Calu3 (cell line): ENCODE measurements at regions not wholly inside any gene's neighbourhood (a gene's known extent, or its start where the extent isn't known, plus 50 kb on each side); places are given as distances from the start of the nearest gene placed in this dataset.

Source experiments
- BruUV-seq: library from RNA; stranded (reverse); fragments of 400-500 nt; replicated peaks from 2 replicates; lab custom pipeline; 2021; lab: Mats Ljungman, UMichigan
- CTCF ChIA-PET: fragments of 300-600 bp; sonication (Branson Sonifier 250); formaldehyde crosslinking; loops from one replicate; lab custom pipeline; 2022; ENCODE audit warnings: antibody characterized with exemption; lab: Charles Lee
- DNase-seq: peaks from one replicate; pipeline ENCODE4 v3.0.0; 2022
- H3K27ac Mint-ChIP-seq: one replicate; pipeline ENCODE4 v1.8.0; 2022; ENCODE audit warnings: mixed read lengths; ENCODE audit not compliant: unreplicated experiment
- H3K27me3 Mint-ChIP-seq: one replicate; pipeline ENCODE4 v1.8.0; 2022; ENCODE audit warnings: mixed read lengths; ENCODE audit not compliant: unreplicated experiment
- H3K36me3 Mint-ChIP-seq: one replicate; pipeline ENCODE4 v1.8.0; 2022; ENCODE audit warnings: mild to moderate bottlenecking, moderate library complexity, mixed read lengths; ENCODE audit not compliant: insufficient read depth, unreplicated experiment
- H3K4me1 Mint-ChIP-seq: one replicate; pipeline ENCODE4 v1.8.0; 2022; ENCODE audit warnings: mild to moderate bottlenecking, low read depth, mixed read lengths; ENCODE audit not compliant: unreplicated experiment
- H3K4me3 Mint-ChIP-seq: one replicate; pipeline ENCODE4 v1.8.0; 2022; ENCODE audit warnings: mild to moderate bottlenecking, low read depth, moderate library complexity, mixed read lengths; ENCODE audit not compliant: unreplicated experiment
- H3K9me3 Mint-ChIP-seq: one replicate; pipeline ENCODE4 v1.8.0; 2022; ENCODE audit warnings: low read depth, mixed read lengths; ENCODE audit not compliant: unreplicated experiment
- intact Hi-C: fragments of 100-400 bp; cut with micrococcal nuclease; formaldehyde crosslinking; loops from one replicate; pipeline ENCODE4 v1.10.0; 2022; ENCODE audit not compliant: unreplicated experiment
- TF ChIP-seq, protein P1 (sequence below): fragments of 200-600 bp; IDR thresholded peaks from one replicate; pipeline ENCODE4 v1.8.0; 2022; ENCODE audit warnings: antibody characterized with exemption; ENCODE audit not compliant: unreplicated experiment

- no peak for DNase-seq
- BruUV-seq = no TSS peak
Measured at GRCh38 chr5:112635771-112636731, 101.6 kb upstream of the APC start.

DNA sequence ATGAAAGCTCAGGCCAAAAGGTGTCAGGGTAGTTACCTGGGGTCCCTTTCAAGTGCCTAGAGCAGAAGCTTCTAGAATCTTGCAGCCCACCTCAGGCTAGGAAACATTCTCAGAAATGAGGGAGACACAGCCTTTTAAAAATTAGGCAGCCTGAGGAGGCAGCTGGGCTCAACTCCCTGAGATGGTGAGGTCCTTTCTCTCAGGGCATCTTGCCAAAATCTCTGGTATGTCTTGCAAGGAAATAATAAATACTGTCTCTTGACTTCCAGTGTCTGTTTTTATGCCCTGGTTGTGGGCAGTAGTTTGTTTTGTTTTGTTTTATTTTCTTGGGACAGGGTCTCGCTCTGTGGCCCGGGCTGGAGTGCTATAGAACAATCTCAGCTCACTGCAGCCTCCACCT, 100.9 kb upstream of the APC start:
- Mint-ChIP-seq H3K4me3 (no peak overlapping the region), H3K36me3 (no peaks in the 10 kb centered on the region), H3K9me3 (no peaks in the 10 kb centered on the region), H3K27me3 (no peaks in the 10 kb centered on the region), H3K4me1 (no peaks in the 10 kb centered on the region), H3K27ac (no peak overlapping the region)
- no TSS peak for BruUV-seq
- TF ChIP-seq, protein P1, sequence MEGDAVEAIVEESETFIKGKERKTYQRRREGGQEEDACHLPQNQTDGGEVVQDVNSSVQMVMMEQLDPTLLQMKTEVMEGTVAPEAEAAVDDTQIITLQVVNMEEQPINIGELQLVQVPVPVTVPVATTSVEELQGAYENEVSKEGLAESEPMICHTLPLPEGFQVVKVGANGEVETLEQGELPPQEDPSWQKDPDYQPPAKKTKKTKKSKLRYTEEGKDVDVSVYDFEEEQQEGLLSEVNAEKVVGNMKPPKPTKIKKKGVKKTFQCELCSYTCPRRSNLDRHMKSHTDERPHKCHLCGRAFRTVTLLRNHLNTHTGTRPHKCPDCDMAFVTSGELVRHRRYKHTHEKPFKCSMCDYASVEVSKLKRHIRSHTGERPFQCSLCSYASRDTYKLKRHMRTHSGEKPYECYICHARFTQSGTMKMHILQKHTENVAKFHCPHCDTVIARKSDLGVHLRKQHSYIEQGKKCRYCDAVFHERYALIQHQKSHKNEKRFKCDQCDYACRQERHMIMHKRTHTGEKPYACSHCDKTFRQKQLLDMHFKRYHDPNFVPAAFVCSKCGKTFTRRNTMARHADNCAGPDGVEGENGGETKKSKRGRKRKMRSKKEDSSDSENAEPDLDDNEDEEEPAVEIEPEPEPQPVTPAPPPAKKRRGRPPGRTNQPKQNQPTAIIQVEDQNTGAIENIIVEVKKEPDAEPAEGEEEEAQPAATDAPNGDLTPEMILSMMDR = no peak
- CTCF ChIA-PET = no interaction called here
- intact Hi-C loops = no loop called here
- no peak for DNase-seq

More at GRCh38 chr5:112635771-112636731, 101.6 kb upstream of the APC start:
- Mint-ChIP-seq H3K36me3 (no peaks in the 10 kb centered on the region), H3K27ac (no peak overlapping the region), H3K27me3 (peaks cover 4% of the 10 kb centered on the region), H3K4me3 (no peak overlapping the region), H3K4me1 (no peaks in the 10 kb centered on the region), H3K9me3 (no peaks in the 10 kb centered on the region)
- intact Hi-C loops = no loop called here
- CTCF ChIA-PET = interaction anchor here (0.6 kb wide), 1 partner anchor 9 kb away, joined by 3 read pairs; no protein-coding TSS in a partner anchor
- TF ChIP-seq, protein P1 = no peak

GRCh38 chr5:112637343-112637742, 100.3 kb upstream of the APC start:
- Mint-ChIP-seq H3K27ac (no peak overlapping the region), H3K4me1 (no peaks in the 10 kb centered on the region), H3K27me3 (no peaks in the 10 kb centered on the region), H3K4me3 (no peak overlapping the region), H3K36me3 (no peaks in the 10 kb centered on the region), H3K9me3 (no peaks in the 10 kb centered on the region)
- no peak for DNase-seq
- intact Hi-C loops = no loop called here
- BruUV-seq = no TSS peak
- CTCF ChIA-PET = no interaction called here
- TF ChIP-seq, protein P1 = no peak

- Mint-ChIP-seq H3K4me3 (no peak overlapping the region), H3K9me3 (no peaks in the 10 kb centered on the region), H3K4me1 (no peaks in the 10 kb centered on the region), H3K27ac (no peak overlapping the region), H3K27me3 (peaks cover 13% of the 10 kb centered on the region), H3K36me3 (no peaks in the 10 kb centered on the region)
- TF ChIP-seq, protein P1 = no peak
- intact Hi-C loops = no loop called here
- no TSS peak for BruUV-seq
- no peak for DNase-seq
- CTCF ChIA-PET = no interaction called here
Measured at GRCh38 chr5:112640546-112640945, 97.1 kb upstream of the APC start.
